Progenitor cell of endocrine pancreas (in vitro differentiated cells): ENCODE measurements at regions not wholly inside any gene's neighbourhood (a gene's known extent, or its start where the extent isn't known, plus 50 kb on each side); places are given as distances from the start of the nearest gene placed in this dataset.

ENCODE experiments used
- DNase-seq: peaks from one replicate; pipeline ENCODE4 v3.0.0; 2021; ENCODE audit warnings: low spot score; ENCODE audit not compliant: unreplicated experiment
- H3K27ac Mint-ChIP-seq: 2 replicates; pipeline ENCODE4 v1.8.0; 2021; ENCODE audit warnings: mild to moderate bottlenecking, moderate library complexity, mixed read lengths
- H3K27me3 Mint-ChIP-seq: 2 replicates; pipeline ENCODE4 v1.8.0; 2021; ENCODE audit warnings: mixed read lengths
- H3K36me3 Mint-ChIP-seq: 2 replicates; pipeline ENCODE4 v1.8.0; 2022; ENCODE audit warnings: mixed read lengths; ENCODE audit not compliant: insufficient read depth
- H3K4me1 Mint-ChIP-seq: 2 replicates; pipeline ENCODE4 v1.8.0; 2021; ENCODE audit warnings: low read depth, mixed read lengths
- H3K4me3 Mint-ChIP-seq: 2 replicates; pipeline ENCODE4 v1.8.0; 2021; ENCODE audit warnings: low read depth, mild to moderate bottlenecking, moderate library complexity, mixed read lengths
- H3K9me3 Mint-ChIP-seq: 2 replicates; pipeline ENCODE4 v1.8.0; 2021; ENCODE audit warnings: low read depth, mixed read lengths
- CTCF ChIP-seq: fragments of 200-600 bp; sonication (generic); IDR thresholded peaks from one replicate; pipeline ENCODE4 v1.5.0; 2021; ENCODE audit warnings: antibody characterized with exemption, mild to moderate bottlenecking; ENCODE audit not compliant: unreplicated experiment

GRCh38 chr2:42849311-42849710 is 56.9 kb upstream of the HAAO start:
- peaks cover 18% of the 10 kb centered on the region for H3K4me1 Mint-ChIP-seq
- H3K4me3 Mint-ChIP-seq: no peak overlapping the region
- peaks cover 7% of the 10 kb centered on the region for H3K27me3 Mint-ChIP-seq
- no peak for TF ChIP-seq CTCF
- no peaks in the 10 kb centered on the region for H3K36me3 Mint-ChIP-seq
- no peak overlapping the region for H3K27ac Mint-ChIP-seq
- no peak for DNase-seq
- no peaks in the 10 kb centered on the region for H3K9me3 Mint-ChIP-seq

GRCh38 chr2:42848726-42849290 is 56.4 kb upstream of the HAAO start:
- Mint-ChIP-seq H3K4me1 (peaks cover 16% of the 10 kb centered on the region), H3K4me3 (no peak overlapping the region), H3K27me3 (peaks cover 7% of the 10 kb centered on the region), H3K36me3 (no peaks in the 10 kb centered on the region), H3K27ac (peak overlapping the region; percentile 69), H3K9me3 (no peaks in the 10 kb centered on the region)
- no peak for TF ChIP-seq CTCF
- no peak for DNase-seq

- Mint-ChIP-seq H3K9me3 (no peaks in the 10 kb centered on the region), H3K4me1 (peaks cover 18% of the 10 kb centered on the region), H3K4me3 (no peak overlapping the region), H3K27ac (no peak overlapping the region), H3K36me3 (no peaks in the 10 kb centered on the region), H3K27me3 (peaks cover 11% of the 10 kb centered on the region)
- no peak for DNase-seq
- TF ChIP-seq CTCF: no peak
Measured at GRCh38 chr2:42848265-42848664, 55.9 kb upstream of the HAAO start.

- H3K4me1 Mint-ChIP-seq: peaks cover 16% of the 10 kb centered on the region
- H3K27me3 Mint-ChIP-seq: peaks cover 11% of the 10 kb centered on the region
- DNase-seq: no peak
- H3K4me3 Mint-ChIP-seq: no peak overlapping the region
- no peaks in the 10 kb centered on the region for H3K9me3 Mint-ChIP-seq
- no peak overlapping the region for H3K27ac Mint-ChIP-seq
- no peaks in the 10 kb centered on the region for H3K36me3 Mint-ChIP-seq
- TF ChIP-seq CTCF: no peak
Measured at GRCh38 chr2:42847596-42848151, 55.3 kb upstream of the HAAO start.

- no peak for DNase-seq
- Mint-ChIP-seq H3K27ac (no peak overlapping the region), H3K4me1 (peaks cover 16% of the 10 kb centered on the region), H3K4me3 (no peak overlapping the region), H3K9me3 (no peaks in the 10 kb centered on the region), H3K36me3 (no peaks in the 10 kb centered on the region), H3K27me3 (peaks cover 11% of the 10 kb centered on the region)
- TF ChIP-seq CTCF: no peak
Measured at GRCh38 chr2:42846932-42847595, 54.7 kb upstream of the HAAO start.
